GM12892 (cell line): ENCODE measurements at regions not wholly inside any gene's neighbourhood (a gene's known extent, or its start where the extent isn't known, plus 50 kb on each side); places are given as distances from the start of the nearest gene placed in this dataset.
"Not testable (repeated sequence)": the region's sequence is repeated elsewhere in the genome, so short reads cannot be mapped to it uniquely, and the experiment has no call there.

Experiments
- DNase-seq: peaks from one replicate; pipeline ENCODE4 v3.0.0; 2011; ENCODE audit not compliant: insufficient read length
- FAIRE-seq: peaks from 2 replicates; lab custom pipeline; 2011; peaks lifted over from hg19 to GRCh38; lab: Jason Lieb, UNC
- POLR2A ChIP-seq: IDR thresholded peaks from 2 replicates; pipeline ENCODE4 v1.6.1; 2011; ENCODE audit warnings: low read depth, low read length, control low read depth
- POLR2AphosphoS5 ChIP-seq: IDR thresholded peaks from 2 replicates; pipeline ENCODE4 v1.6.1; 2011; ENCODE audit warnings: low read depth, low read length, control low read depth
- TAF1 ChIP-seq: IDR thresholded peaks from 2 replicates; pipeline ENCODE4 v1.6.1; 2011; ENCODE audit warnings: low read depth, mild to moderate bottlenecking, control low read depth, low read length, borderline replicate concordance

DNA sequence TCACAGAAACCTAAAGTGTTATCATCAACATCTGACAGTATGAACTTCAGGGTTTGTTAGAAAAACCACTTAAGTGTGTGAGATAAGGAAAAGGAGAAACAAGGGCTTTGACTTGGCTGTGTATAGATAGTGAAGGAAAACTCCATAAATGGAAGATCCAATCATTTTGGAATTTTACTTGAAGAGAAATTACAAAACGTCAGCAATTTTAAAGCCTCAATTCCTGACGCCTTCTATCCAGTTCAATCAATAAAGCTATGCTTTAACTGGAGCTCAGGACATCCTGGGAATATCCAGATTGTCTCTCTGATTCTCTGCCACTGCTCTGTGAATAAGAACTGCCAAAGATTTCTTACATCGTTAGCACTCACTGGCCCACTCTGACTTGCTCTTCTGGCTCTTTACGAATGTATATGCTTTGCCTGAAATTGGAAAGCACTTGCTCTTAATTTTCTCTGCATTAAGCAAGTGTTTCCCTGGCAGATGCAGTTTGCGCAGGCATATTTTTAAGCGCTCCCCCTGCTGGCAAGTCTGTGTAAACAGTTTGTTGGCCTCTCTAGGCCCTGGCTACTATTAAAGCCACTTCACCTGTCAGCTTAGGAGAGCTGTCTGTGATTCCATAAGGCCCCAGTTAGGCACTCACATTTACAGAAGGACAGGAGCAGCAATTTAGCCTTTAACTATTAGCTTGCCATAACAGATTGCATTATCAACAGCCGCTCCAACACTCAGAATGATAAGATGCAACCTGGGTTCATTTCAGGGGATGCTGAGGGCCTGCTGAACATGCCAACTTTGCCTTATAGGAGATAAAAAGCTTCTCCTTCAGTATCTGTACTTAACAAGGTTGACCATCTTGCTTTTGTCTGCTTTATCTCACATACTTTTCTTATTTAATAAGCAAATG lies 251.4 kb upstream of the DDX53 start:
- DNase-seq, result peak; percentile 3
- no peak for FAIRE-seq
- TF ChIP-seq POLR2AphosphoS5, result no peak
- no peak for TF ChIP-seq POLR2A
- TF ChIP-seq TAF1, result no peak

DNA sequence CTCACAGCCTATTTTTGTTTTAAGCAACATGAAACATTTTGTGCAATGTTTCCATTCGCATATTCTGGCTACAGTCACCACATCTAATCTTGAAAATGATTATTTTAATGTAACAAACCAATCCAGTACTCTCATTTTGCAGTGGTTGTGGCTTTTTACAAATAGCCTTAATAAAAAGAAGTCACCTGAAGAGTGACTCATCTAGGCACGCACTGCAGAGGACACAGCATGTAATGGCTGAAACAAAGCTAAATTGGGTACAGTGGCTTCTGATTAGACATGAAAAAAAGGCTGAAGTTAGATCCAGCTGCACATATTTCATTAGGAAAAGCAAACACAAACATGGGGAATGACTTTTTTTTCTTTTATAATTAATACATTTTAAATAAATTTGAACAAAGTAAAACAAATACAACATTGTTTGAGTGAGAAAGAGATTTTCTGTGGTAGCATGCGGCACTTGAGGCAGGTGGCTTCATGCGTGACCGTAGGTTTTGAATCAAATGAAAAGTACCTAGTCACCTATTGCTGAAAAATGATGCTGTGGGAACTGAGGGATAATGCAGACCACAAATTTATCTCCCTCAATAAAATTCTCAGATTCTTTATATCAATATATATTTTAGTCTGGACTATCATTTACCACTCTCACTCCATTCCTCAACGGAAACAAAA lies 240.8 kb upstream of the DDX53 start:
- DNase-seq (no peak), FAIRE-seq (no peak)
- no peak for TF ChIP-seq POLR2AphosphoS5
- TF ChIP-seq TAF1, result no peak
- no peak for TF ChIP-seq POLR2A

- no peak for FAIRE-seq
- no peak for TF ChIP-seq POLR2A
- TF ChIP-seq TAF1, result no peak
- TF ChIP-seq POLR2AphosphoS5, result no peak
- no peak for DNase-seq
These were observed 239.2 kb upstream of the DDX53 start for GRCh38 chrX:22760513-22761057.

DNA sequence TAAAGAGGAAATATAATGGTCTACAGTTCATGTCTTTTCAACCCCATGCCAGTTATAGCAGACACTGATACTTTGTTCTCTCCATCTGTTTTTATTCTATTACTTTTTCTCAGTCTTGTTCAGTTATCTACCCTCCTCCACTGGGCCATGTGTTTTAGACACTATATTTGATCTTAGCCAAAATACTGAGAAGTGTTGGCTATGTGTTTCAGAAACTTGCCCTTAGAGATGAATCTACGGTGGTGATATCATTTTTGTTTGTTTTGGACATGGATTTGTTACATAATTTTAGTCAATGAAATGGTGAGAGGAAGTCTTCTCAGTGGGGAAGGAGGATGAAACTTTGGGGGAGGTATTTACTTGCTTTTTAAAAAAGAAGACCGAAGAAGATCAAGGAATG lies 211.5 kb upstream of the DDX53 start:
- FAIRE-seq, result no peak
- DNase-seq, result no peak
- TF ChIP-seq POLR2A, result no peak
- TF ChIP-seq POLR2AphosphoS5, result no peak
- no peak for TF ChIP-seq TAF1

DNA sequence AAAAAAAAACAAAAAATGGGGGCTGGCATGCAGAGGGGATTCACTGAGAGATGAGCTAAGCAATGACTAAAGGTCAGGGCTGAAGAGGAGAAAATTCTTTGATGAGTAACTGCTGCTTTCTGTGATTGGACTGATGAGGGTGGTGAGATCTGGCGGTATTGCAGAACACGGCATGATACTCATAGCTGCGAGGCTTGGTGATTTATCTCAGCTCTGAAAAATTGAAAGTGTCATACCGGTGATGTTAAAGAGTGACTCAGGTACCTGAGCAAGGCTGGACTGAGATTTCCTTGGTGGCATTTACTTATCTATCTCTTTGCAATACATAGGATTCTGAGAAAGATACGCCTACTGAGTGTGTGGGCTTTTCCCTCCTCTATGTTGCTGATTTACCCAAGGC lies 204.1 kb upstream of the DDX53 start:
- no peak for DNase-seq
- no peak for FAIRE-seq
- TF ChIP-seq POLR2A, result no peak
- no peak for TF ChIP-seq TAF1
- TF ChIP-seq POLR2AphosphoS5, result no peak

DNA sequence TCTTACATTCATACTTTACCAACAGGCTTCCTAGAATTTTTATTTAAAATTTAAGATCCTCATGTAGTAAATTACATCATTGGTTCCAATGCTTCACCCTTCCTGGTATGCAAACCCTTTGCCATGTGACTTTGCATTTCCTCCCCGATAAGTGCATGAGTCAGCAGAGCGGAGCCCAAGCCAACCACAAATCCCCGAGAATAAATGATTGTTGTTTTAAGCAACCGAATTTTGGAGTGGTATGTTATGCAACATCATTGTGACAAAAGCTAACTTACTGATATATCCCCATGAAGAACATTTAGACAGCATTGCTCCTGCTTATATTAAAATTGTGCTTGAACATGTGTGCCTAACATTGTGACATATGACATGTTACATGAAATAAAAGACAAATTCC lies 199.4 kb upstream of the DDX53 start:
- no peak for FAIRE-seq
- no peak for DNase-seq
- TF ChIP-seq POLR2A, result no peak
- no peak for TF ChIP-seq POLR2AphosphoS5
- TF ChIP-seq TAF1, result no peak

- DNase-seq (no peak), FAIRE-seq (no peak)
- no peak for TF ChIP-seq POLR2AphosphoS5
- no peak for TF ChIP-seq TAF1
- no peak for TF ChIP-seq POLR2A
These were observed 199.0 kb upstream of the DDX53 start for GRCh38 chrX:22800806-22801205.

- DNase-seq, result no peak
- TF ChIP-seq POLR2A (no peak), TAF1 (no peak), POLR2AphosphoS5 (no peak)
- FAIRE-seq, result no peak
These were observed 196.4 kb upstream of the DDX53 start for GRCh38 chrX:22803353-22803752.

GRCh38 chrX:22810876-22811275 lies 188.9 kb upstream of the DDX53 start:
- FAIRE-seq (no peak), DNase-seq (no peak)
- TF ChIP-seq POLR2AphosphoS5, result no peak
- no peak for TF ChIP-seq TAF1
- no peak for TF ChIP-seq POLR2A

DNA sequence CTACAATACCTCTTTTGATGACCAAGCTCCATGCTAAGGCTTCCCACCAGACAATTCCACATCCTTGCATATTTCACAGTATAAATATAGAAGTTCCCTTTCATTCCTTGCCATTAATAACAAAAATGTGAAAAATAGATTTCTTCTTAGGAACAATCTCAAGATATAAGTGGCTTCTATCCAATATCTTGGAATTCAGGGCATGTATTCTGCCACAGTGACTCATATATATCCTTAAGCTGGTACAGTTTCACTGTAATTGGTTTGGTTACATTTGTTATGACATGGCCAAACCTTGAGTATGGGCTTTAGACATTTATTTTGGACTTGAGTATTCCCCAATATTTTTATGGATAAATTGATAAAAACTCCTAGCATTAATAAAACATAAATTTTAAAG lies 181.7 kb upstream of the DDX53 start:
- FAIRE-seq, result no peak
- DNase-seq, result no peak
- TF ChIP-seq POLR2A (no peak), TAF1 (no peak), POLR2AphosphoS5 (no peak)

- no peak for DNase-seq
- TF ChIP-seq POLR2AphosphoS5 (no peak), TAF1 (no peak), POLR2A (no peak)
- no peak for FAIRE-seq
These were observed 144.1 kb upstream of the DDX53 start for GRCh38 chrX:22855693-22856092.

DNA sequence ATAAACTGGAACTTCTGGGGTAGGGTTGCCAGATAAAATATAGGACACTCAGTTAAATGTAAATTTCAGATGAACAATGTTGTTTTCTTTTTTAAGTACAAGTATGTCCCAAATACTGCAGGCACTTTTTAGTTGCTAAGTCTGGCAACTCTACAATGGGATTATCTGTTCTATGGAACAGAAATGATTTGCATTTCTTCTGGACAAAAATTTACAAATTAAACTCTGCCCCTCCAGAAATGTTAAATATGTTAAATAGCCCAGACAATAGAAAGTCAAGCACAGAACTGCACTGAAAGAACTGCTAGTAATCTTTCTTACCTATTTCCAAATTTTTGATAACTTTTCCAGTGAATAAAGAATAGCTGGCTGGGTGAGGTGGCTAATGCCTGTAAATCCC lies 140.1 kb upstream of the DDX53 start:
- no peak for DNase-seq
- TF ChIP-seq POLR2A (no peak), POLR2AphosphoS5 (no peak), TAF1 (no peak)
- FAIRE-seq, result no peak

- FAIRE-seq, DNase-seq: not testable (repeated sequence)
These were observed 133.0 kb upstream of the DDX53 start for GRCh38 chrX:22866801-22867200.
